RWPE2 (cell line): ENCODE measurements at regions not wholly inside any gene's neighbourhood (a gene's known extent, or its start where the extent isn't known, plus 50 kb on each side); places are given as distances from the start of the nearest gene placed in this dataset.

Source experiments
- ATAC-seq: fragments of 200-7000 bp; cut with Tn5 transposase; 3 replicates; pipeline ENCODE4 v1.9.1; 2021; ENCODE audit warnings: low read depth
- DNase-seq: peaks from one replicate; pipeline ENCODE4 v3.0.0-alpha.2; 2020; ENCODE audit warnings: low spot score
- H3K27ac ChIP-seq: fragments of 450-650 bp; 2 replicates; pipeline ENCODE4 v1.5.1; 2017; ENCODE audit warnings: mild to moderate bottlenecking; ENCODE audit not compliant: poor library complexity, severe bottlenecking
- H3K27me3 ChIP-seq: fragments of 250-450 bp; sonication (Bioruptor Pico); 2 replicates; pipeline ENCODE4 v1.5.1; 2021; ENCODE audit warnings: mild to moderate bottlenecking, moderate library complexity; ENCODE audit not compliant: insufficient read depth, poor library complexity, severe bottlenecking
- H3K36me3 ChIP-seq: fragments of 250-450 bp; sonication (Bioruptor Pico); 2 replicates; pipeline ENCODE4 v1.5.1; 2020; ENCODE audit warnings: low read depth, mild to moderate bottlenecking, moderate library complexity
- H3K4me1 ChIP-seq: fragments of 250-450 bp; sonication (Bioruptor Pico); 2 replicates; pipeline ENCODE4 v1.5.1; 2021; ENCODE audit warnings: mild to moderate bottlenecking, moderate library complexity; ENCODE audit not compliant: insufficient read depth, poor library complexity, severe bottlenecking
- H3K4me3 ChIP-seq: fragments of 250-450 bp; sonication (Bioruptor Pico); 2 replicates; pipeline ENCODE4 v1.5.1; 2021; ENCODE audit warnings: mild to moderate bottlenecking, moderate library complexity; ENCODE audit not compliant: severe bottlenecking
- H3K9me3 ChIP-seq: fragments of 250-450 bp; sonication (Bioruptor Pico); 2 replicates; pipeline ENCODE4 v1.5.1; 2021; ENCODE audit warnings: mild to moderate bottlenecking, moderate library complexity; ENCODE audit not compliant: severe bottlenecking
- CTCF ChIP-seq: fragments of 450-650 bp; IDR thresholded peaks from one replicate; pipeline ENCODE4 v1.5.1; 2017; ENCODE audit warnings: mild to moderate bottlenecking, moderate library complexity; ENCODE audit not compliant: poor library complexity, severe bottlenecking

- Histone ChIP-seq H3K4me3 (no peak overlapping the region), H3K9me3 (no peaks in the 10 kb centered on the region), H3K36me3 (no peaks in the 10 kb centered on the region), H3K4me1 (no peaks in the 10 kb centered on the region), H3K27ac (no peak overlapping the region), H3K27me3 (peaks cover 9% of the 10 kb centered on the region)
- DNase-seq, result no peak
- ATAC-seq, result no peak
- TF ChIP-seq CTCF, result no peak
Measured at GRCh38 chr16:77666771-77667170, 55.5 kb upstream of the NUDT7 start.

DNA sequence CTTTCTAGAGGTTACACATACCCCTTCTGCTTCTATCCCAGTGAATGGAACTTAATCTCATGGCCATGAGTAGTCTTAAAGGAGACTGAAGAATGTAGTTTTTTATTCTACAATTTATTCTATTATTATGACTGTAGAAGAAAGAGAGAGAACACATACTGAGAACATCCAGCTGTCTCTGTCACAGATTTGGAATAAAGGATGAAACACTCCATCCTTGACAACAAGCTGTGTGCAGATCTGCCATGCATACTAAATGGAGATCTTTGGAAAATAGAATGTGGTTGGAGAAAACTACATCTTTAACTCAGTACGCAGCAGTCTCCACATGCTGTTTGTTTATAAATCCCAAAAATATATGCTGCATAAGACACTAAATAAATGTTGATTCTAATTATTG, 54.1 kb upstream of the NUDT7 start:
- ATAC-seq, result no peak
- no peak overlapping the region for H3K27ac ChIP-seq
- no peak for DNase-seq
- peaks cover 9% of the 10 kb centered on the region for H3K27me3 ChIP-seq
- no peaks in the 10 kb centered on the region for H3K4me1 ChIP-seq
- H3K4me3 ChIP-seq, result no peak overlapping the region
- no peaks in the 10 kb centered on the region for H3K36me3 ChIP-seq
- no peak for TF ChIP-seq CTCF
- no peaks in the 10 kb centered on the region for H3K9me3 ChIP-seq

- DNase-seq, result no peak
- Histone ChIP-seq H3K9me3 (no peaks in the 10 kb centered on the region), H3K4me3 (no peak overlapping the region), H3K27ac (no peak overlapping the region), H3K27me3 (peaks cover 9% of the 10 kb centered on the region), H3K36me3 (no peaks in the 10 kb centered on the region), H3K4me1 (no peaks in the 10 kb centered on the region)
- no peak for TF ChIP-seq CTCF
- ATAC-seq, result no peak
Measured at GRCh38 chr16:77669057-77669456, 53.3 kb upstream of the NUDT7 start.
